ENCODE measurements at regions not wholly inside any gene's neighbourhood (a gene's known extent, or its start where the extent isn't known, plus 50 kb on each side); places are given as distances from the start of the nearest gene placed in this dataset.

DNA sequence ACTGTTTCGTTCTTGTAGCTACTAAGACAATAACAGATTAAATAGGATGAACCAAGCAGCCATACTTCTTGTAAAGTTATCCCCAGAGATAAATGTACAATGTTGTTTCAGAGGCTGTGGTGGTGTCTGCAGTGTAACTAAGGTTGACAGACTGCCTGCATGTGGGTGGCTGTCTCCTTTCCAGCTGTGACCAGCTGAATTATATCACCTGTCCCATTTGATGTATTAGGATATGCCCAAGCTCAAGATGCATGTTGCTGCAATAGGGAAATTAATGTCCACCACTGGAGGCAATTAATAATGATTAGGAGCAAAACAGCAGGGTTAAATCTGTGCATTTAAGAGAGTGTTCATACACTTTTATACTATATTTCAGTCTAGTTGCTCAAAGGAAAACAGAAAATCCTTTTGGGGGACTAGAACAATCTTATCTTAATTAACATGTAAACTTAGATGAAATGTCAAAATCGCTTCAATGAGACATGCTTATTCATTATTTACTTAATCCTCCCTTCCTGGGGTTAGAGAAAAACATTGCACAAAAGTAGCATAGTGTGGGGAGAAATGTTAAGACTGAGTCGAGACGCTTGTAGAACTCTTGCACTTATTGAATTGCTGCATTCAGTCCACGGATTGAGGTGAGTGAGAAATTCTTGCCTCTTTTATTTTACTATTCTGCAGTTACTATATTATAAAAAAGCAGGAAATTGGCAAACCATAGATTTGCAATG, 269.0 kb downstream of the SNX10 start:
- DNase-seq: no peak

DNA sequence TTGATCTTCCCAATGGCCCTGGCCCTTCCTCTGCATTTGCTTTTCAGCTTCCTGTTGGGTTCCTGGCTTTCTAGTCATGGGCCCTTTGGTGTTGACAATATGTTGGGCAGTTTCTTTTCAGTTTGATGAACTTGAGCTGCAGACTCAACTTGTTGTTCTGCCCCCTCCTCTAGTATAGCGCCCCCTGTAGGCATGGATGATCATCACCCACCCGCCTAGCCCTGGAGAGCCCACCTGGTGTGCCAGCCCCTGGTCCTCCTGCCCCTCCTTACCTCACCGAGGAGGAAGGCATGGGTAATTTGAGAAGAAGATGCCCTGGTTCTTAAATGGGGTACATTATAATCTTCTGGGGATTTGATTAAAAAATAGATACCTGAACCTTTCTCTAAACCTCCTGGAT, 271.2 kb downstream of the SNX10 start:
- no peak for DNase-seq

DNA sequence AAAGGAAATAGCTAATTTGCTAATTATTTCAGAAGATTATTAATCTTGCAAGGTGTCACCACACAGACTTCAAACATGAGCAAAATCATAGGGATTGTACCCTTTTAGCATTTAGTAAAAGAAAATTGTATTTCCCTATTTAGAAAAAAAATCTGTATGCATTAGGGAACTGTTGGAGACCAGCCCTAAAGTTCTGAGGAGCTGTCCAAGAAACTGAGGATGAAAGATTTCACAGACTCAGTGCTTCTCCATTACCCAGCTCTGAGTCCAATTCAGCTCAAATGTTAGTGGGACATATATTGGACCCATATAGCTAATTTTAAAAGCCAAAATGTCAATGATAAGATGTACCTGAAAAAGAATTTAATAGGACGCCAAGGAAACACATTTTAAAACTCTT, 271.7 kb downstream of the SNX10 start:
- DNase-seq: no peak

DNA sequence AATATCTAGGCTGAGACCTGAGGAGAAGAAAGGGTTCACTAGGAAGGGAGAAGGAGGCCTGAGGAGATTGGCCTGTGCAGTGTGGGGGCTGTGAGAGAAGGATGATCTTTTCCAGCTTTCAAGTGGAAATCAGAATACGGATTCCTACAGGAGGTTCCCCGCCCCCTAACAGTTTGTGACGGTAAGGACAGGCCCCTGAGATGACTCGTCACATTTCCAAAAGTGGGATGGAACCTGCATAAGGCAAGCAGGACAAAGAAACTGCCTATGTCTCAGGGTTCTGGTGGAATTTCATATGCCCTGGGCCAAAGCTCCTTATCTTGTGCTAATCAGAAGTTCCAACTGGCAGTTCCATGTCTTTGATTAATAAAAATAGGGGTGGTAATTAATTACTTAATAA, 275.6 kb downstream of the SNX10 start:
- no peak for DNase-seq

DNA sequence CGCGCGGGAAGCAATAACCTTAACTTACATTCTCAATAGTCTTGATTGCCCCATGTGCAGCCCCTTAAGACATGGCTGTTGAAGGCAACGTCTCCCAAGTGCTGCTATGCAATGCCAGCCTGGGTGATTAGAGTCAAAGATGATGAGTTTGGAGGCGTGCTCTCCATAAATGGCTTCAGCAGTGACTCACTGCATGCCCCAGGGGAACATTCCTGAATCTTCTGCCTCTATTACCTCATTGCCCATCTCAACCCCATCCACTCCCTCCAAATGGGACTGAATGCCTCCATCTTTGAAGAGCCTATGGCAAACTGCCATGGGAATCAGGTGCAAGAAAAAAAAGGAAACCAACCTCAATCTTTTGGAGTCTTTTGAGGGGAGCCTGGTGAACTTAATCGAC, 282.8 kb downstream of the SNX10 start:
- no peak for DNase-seq

DNA sequence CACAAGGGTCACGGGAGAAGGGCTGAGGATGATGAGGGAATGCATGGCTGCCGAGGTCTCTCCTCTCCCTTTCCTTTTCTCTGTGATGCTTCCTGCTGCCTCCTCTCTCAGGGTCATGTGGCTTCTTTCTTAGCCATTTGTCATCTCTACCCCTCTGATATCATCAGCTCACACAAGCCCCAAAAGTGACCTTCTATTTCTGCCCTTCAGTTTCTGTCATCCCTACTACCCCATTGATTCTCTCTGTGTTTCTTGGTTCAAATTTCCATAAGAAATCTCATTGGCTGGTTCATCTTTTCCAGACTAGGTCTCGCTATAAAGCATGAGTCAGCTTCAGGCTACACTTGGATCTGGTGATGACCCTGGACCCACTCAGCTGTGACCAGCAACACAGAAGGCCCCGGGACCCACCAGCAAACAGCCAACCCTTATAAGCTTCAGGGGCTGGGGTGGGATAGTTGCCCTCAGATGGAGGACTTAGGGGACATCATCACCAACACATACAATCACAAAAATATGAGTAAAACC, 284.3 kb downstream of the SKAP2 start:
- DNase-seq: no peak

DNA sequence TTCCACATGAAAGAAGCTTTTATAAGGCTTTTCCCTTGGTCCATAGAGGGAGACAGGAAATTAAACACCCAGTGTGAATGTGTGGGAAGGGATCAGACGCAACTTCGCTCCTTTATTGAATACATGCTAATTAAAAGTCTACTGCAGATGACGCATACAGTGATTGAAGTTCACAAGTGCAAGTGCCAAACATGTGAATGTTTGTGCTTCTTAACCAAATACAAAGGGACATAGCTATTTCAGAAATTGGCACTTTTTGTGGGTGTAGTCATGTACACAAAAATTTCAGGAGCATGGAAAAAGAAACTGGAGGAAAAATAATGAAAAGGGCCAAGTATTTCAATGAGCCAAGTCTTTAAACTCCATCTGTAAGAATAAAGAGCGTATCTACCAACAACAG, 283.7 kb downstream of the SKAP2 start:
- DNase-seq: no peak

DNA sequence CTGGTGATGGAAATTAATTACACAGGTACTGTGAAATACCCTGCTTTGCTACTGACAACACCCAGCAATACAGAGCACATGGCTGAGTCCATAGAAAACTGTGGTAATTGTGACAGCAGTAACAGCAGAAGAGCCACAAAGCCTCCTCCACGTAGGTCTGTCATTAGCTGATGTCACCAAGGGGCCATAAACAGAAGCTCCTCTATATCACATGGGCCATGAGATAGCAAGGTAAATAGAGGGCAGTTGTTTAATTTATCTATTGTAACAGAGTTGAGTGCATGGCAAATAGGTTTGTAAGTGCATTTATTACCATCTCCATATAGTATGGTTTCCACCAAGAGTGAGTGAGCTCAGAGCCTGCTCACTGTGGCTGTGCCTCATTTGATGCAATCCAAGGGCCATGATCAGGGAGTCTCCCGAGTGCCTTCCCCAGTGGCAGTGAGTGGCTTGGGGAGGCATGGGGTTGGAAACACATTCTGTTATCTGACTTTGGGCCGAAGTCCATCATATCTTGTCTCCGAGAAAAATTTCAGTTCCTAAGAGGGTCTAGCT, 281.2 kb downstream of the SKAP2 start:
- no peak for DNase-seq

DNA sequence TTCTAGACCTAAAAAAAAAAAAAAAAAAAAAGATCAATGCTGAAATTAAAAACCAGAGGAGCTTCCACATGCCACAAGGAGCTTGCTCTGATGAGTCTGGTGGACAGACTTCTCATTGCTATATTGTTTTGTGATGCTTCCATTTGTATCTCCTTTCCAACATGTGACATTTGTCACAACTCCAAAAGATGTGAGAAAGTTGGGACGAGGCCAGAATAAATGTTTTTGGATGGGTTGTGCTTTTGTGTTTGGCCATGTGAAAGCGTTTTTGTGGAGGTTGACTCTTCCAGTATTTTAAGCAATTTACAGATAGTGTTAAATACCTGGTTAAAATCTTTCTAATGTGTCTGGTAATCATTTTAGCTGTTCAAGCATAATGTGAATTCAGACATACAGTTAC, 280.1 kb downstream of the SKAP2 start:
- no peak for DNase-seq

DNA sequence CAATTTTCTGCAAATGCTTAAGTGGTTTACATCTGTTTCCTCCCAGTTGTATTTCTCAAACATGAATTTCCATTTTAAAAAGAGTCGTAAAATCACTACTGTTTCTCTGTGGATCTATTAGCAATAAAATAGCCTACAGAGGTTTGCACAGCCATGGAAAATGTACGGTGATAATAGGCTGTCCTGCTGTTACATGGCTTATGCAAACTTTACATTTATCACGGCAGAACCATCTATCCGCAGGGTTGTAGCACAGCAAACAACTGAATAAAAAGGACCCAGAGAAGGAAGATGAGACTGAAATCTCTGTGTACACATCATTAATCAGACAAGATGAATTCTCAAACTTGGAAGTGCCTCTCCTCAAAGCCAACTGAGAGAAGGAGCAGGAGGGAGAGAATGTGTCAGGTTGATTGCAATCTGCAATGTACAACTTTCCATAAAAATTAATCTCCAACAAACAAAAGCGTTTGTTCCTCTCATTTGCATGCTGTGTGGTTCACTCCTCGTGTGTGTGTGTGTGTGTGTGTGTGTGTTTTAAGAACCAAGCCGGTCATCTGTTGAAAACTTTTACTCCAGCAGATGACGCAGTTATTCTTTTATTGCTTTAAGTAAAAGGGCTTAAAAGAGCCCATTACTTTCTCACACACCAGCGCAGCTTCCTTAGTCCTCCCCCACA, 279.3 kb downstream of the SKAP2 start:
- DNase-seq: no peak

DNA sequence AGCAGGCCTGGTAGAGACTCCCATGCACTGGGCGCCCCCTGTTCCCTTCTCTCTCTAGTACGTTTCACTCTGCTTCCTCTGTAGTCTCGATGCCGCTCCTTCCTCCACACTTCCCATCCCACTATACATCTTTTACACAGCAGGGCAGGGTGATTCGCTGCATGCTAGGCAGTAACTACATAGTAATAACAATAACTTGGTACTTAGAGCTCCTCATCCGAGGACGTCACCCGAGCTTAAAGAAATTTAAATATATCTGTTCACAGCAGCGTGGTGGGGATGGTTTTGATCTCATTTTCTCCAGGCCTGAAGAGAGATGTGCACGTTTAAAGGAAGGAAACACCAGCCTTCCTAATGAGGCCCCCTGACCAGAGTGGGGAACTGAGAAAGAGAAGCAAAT, 276.9 kb downstream of the SKAP2 start:
- DNase-seq: no peak

DNA sequence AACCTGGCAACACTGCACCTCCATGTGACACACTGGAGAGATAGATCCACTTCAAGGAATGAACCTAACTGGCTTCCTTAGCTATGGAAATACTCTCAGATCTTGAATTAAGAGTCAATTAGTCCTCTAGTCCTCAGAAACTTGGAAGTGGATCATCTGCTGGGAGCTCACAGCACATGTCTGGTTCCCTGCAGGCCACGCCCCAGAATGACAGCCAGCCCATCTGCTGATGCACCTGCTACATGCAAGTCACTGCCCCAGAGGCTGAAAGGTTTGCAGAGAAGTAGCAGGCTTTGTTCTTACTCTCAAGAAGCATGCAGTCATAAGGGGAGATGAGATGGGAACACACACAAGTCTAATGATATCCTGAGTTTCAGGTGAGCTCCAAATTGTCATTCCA, 275.9 kb downstream of the SKAP2 start:
- no peak for DNase-seq

DNA sequence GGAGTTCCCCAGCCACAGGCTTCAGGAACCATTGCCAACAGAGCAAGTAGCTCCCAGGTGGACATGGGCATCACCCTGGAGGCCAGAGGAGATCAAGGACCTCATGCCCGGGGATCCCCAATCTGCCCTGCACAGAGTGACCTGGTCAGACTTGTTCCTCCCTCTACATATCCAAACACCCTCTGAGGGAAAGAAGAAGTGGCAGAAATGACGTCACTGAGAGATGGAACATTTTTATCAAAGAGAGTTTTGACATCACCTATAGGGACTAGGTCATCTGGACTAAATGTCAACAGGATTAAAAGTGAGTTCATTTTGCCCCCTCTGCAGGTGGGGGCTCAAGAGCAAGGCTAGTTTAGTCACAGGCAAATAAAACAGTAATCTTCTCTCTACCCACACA, 273.7 kb downstream of the SKAP2 start:
- no peak for DNase-seq

DNA sequence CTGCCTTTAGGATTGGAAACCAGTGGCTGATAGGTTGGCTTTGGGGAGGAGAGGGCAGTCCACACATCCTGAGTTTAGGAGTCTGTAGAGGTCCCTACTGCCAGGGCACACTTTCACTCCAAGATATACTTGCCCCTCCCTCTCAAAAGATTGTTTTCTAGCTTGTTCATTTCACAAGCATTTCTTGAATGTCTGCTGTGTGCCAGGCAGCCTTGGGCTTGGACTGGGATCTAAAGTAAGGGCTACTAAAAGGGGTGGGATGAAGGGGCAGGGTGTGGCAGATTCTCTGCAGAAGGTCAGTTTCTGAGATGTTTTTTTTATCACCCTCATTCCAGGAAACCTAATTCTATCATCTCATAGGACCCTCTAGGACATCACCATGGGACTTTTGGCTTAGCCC, 272.4 kb downstream of the SKAP2 start:
- DNase-seq: no peak

DNA sequence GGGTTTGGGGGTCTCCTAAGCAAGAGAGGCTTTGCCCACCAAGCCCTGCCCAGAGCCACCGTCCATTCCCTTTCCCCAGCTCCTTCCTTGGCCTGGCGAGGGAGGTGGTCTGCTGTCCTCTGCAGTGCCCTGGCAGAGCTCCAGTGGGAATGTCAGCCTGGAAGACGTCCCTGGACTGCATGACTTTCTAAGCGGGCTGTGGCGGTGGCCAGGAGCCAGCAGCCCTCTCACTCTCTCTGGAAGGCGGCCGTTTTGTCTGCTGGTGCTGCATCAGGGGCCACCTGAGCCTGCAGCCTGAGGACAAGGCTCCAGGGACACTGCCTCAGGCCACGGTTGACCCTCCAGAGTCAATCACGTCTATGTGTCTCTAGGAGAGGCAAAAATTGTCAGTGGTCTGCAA, 271.0 kb downstream of the SKAP2 start:
- no peak for DNase-seq

DNA sequence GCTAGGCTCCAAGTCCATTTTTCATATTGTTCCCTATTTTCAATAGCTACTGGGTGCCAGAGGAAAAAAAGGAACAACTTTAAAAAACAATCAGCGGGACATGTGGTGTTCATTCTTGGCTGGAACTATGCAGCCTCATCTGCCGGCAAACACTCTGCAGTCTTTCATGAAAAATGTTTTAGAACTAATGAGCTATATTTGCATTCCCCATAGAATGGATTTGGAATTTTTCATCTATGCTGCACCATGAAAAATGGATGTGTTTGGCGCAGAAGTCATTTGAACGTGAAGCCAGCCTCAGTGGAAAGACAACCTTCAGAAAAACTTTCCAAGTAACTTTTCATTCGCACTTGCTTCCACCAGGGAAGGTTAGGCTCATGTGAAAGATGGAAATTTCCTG, 270.5 kb downstream of the SKAP2 start:
- DNase-seq: no peak

DNA sequence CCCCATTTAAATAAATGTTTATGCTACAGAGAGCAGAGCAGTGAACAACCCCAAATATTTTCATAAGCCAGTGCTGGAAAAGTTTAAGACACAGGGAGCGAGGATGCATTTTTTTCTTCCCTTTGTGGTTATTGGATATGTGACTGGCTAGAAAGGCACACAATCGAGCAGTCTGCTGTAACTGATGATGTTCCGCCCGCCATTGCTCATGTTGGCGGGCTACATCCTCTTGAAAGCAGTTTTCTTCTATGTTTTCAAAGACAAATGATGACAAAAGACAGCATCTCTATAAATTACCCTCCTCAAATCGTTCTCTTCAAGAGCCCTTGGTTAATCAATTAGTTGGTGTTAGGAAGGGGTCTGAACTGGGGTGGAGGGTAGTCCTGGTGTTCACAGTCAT, 269.8 kb downstream of the SKAP2 start:
- no peak for DNase-seq

DNA sequence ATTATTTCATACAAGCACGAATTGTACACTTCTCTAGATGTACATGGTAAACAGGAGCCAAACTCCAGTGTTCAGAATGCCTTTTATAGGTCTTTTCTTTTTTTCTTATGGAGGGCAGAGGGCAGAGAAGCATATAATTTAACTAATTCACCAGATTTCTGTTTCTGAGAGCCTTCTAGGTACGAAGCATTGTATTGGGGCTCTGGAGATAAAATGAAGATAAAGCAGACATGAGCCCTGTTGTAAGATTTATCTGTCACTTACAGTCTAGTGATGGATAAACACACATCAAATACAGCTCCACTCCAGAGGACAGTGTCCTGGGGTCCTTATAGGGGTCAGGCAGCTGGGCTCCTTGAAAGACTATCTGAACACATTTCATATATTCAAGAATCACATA, 265.5 kb downstream of the SKAP2 start:
- no peak for DNase-seq

DNA sequence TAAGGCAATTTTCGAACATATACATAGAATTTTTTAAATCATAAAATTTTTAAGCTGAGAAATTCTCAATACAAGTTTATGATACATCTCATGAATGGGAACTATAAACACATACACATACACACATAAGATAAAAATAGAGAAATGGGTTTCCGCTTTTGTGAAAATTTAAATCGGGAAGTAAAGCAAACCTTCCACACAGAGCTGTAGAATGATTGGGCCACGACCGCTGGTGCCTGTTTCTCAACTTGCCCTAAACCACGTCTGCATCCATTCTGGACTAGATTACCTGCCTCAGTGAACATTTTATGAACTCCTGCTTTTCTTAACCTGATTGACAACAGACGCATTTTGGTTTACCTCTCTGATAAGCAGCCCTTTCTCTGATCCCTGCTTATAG, 264.4 kb downstream of the SKAP2 start:
- DNase-seq: no peak

DNA sequence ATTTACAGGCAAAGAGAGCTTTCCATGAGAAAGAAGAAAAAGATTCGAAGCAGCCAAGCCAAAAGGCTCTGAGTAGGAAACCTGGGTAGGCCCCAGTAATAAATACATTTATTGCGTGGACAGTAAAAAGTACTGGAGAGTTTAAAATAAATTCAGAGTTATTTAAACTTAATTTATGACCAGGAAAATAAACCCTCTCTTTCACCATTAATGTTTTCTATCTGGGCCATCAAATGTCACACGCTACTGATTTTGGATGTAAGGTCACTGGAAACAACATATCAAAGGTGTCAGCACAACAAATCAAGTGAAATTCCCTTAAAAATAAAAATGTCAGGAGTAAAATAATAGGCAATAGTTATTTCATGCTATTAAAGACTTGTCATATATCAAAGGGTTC, 264.0 kb downstream of the SKAP2 start:
- DNase-seq: no peak

DNA sequence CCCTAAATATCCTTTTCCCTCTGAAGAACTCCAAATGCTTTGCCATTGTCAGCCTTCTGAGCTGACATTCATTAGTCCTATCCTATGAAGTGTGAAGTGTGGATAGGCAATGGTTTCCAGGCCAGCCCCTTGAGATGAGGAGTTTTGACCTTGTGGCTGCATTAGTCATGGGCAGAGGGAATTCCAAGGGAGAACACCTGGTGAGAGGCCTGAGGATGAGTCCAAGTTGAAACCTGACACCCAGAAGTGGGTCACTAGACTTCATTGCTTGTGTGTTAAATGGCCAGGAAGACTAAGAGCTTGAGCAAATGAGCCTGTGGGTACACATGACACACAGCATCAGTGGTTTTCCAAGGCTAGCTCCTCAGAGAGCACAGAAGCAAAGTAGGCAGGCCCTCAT, 260.8 kb downstream of the SKAP2 start:
- no peak for DNase-seq

DNA sequence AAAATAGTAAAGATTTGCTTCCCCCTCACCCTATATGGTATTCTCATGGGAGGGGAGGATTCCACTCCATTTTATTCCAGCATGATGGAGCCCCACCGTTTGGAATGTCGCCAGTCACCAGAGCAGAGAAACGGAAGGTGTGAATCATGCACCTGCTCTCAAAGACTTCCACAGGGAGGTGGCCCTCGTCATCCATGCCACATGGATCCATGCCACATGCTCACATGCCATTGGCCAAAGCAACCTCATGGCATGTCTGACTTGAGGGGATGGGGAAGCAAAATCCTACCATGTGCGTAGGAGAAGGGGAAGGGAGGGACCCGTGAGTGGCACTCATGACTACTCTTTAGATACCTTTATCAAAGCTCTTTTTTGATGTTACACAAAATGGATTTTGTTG, 256.0 kb downstream of the SKAP2 start:
- no peak for DNase-seq

DNA sequence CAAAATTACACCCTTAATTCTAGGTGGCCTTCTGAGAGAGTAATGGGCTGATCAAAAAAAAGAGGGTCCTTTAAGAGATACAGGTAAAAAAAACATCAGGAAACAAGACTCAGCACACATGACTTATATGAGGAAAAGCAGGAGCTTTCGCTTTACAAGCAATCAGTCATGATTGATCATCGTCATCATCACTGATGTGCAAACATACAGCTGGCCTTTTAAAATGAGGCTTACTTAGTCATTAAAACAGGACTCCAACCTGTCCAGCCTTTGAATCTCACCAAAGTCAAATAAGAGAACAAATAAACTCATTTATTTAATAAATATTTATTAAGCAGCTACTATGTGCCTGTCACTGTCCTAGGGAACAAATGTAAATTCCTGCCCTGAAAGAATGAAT, 255.3 kb downstream of the SKAP2 start:
- no peak for DNase-seq

DNA sequence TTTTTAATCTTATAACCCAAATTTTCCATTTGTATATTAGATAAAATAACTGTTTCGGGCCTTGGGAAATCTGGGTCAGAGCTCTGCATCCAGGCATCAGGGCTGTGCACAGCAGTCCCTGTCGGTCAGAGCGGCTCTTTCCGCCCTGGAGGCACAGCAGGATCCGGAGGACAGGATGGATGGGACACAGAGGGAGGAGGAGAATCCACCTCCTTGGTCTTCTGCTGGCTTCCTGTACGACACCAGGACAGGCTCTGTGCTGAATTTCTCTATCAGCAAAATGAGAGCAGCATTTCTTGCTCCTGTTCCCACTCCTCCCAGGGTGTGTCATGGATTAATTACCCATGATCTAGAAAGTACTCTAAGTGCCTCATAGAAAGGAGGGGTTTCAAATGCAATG, 254.9 kb downstream of the SKAP2 start:
- no peak for DNase-seq

DNA sequence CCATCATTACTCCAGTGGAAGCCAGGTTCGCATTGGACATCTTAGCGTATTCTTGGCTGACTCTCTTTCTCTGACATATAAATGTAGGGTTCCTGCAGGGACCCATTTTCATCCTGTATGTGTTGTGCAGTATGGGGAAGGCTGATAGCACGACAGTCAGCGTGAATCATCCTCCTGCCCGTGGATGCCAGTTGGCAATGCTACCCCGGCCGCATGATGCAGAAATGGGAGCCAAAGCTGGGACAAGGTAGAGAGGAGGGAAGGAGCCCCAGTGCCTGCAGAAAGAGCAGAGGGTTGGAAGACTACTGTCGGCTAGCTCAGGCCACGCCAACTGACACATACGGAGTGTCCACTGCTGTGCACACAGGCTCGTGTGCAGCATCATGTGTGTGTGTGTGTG, 251.6 kb downstream of the SKAP2 start:
- no peak for DNase-seq

Data from NCI-H1105 (cell line).